Stimulated activated CD4-positive, alpha-beta T cell treated with anti-CD3 and anti-CD28 coated beads, TNF-alpha, amount 100 ng/mL, for 24 hours (primary cell): ENCODE measurements at regions not wholly inside any gene's neighbourhood (a gene's known extent, or its start where the extent isn't known, plus 50 kb on each side); places are given as distances from the start of the nearest gene placed in this dataset.
"Not testable (repeated sequence)": the region's sequence is repeated elsewhere in the genome, so short reads cannot be mapped to it uniquely, and the experiment has no call there.

Source experiments
- DNase-seq, 3 experiments: peaks; one replicate each; pipeline ENCODE4 v3.0.0-alpha.2; 2020; ENCODE audit warnings: low read depth in 3 of 3

- DNase-seq: no peak
Observed at GRCh38 chr10:35854661-35855060, 212.6 kb upstream of the FZD8 start.

GRCh38 chr10:35852721-35853120 is 210.6 kb upstream of the FZD8 start:
- no peak for DNase-seq

GRCh38 chr10:35848412-35848811 is 206.3 kb upstream of the FZD8 start:
- DNase-seq: no peak

DNA sequence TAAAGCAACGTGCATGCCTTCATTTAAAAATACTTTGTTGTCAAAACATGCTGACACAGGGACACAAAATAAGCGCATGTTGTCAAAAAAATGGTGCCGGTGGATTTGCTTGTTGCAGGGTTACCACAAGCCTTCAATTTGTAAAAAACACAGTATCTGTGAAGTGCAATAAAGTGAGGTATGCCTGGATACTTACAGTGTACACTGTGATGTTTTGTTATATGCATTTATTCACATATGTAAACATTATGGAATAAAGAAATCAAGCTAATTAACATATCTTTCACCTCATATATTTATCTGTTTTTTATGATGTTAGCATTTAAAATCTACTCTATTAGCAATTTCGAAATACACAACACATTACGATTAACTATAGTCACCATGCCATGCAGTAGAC is 202.6 kb upstream of the FZD8 start:
- DNase-seq: no peak

DNA sequence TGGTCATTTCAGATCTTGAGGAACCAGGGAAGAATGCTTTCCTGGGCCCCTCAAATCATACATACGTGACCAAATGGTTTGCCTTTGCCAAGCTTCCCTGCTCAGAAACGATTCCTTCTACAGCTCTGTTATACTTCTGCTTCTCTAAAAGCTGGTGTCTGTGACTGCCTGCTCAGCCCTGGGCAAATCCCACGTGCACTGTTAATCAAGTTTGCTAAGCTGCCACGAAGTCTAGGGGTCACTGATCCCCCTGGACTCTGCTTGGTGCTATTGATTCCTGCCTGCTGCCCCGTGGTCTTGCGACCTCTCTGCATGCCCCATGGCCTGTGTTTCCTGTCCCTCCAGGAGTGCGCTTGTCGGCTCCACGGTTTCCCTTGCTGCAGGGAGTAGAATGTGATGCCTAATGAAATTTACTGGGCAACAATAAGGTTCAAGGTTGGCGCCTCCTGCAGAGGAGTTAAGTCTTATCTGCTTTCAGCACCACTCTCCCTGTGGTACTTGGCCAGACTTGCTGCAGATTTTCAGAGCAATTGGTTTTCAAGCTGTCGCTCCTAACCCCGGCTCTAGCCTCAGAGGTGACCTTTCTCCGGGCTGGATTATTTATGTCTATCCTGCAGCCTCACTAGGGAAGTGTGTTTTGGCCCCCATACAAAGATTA is 201.6 kb upstream of the FZD8 start:
- DNase-seq: no peak

GRCh38 chr10:35838054-35838453 is 196.0 kb upstream of the FZD8 start:
- DNase-seq: no peak

DNA sequence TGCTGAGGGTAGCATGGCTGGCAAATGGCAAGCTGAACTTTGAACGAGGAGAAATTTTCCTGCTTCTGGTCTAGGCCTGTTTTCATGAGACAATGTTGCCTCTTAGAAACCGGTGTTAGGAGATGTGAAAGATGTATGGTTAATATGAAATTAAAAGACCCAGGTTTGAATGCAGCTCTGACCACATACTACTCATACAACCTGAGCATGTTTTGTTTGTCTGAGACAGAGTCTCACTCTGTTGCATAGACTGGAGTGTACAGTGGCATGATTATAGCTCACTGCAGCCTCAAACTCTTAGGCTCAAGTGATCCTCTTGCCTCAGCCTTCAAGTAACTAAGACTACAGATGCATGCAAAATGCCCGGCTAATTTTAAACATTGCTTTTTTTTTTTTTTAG is 193.4 kb upstream of the FZD8 start:
- DNase-seq: no peak

- no peak for DNase-seq
Observed at GRCh38 chr10:35834877-35835494, 192.9 kb upstream of the FZD8 start.

DNA sequence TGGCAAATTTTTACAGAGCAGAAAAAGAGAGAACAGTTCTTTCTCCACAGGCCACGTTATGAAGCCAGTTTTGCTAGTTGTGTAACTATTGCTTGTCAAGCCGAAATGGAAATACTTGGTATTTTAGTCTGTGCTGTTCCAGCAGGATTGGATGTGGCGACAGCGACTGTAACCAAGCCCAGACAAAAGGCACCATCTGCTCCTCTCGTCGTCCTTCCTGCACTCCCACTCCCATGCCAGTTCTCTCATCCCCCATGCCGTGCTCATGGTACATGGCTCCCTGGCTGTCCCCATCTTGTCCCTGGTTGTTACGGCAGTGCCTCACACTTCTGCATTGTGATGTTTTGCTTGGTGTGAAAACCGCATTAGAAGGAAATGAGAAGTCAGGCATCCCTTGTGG is 185.7 kb upstream of the FZD8 start:
- no peak for DNase-seq

DNA sequence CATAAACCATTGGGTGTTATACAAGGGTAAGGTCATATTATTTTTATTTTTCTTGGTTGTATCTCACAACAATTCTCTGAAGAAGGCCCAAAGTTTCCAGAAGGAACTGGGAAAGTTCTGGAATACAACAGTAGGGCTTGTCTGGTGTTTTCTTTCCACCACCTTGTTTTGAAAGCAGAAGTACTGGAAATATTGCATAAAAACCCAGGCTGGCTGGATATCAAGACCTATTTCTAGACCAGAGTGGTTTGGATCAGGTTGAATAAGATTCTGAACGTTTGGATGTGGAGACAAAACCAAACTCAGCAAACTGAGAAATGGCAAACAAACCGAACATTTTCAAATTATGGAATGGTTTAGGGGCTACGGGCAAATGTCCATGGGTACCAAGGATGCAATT is 182.6 kb upstream of the FZD8 start:
- no peak for DNase-seq

- no peak for DNase-seq
Observed at GRCh38 chr10:35822316-35822715, 180.2 kb upstream of the FZD8 start.

GRCh38 chr10:35821339-35821911 is 179.3 kb upstream of the FZD8 start:
- DNase-seq: no peak

- no peak for DNase-seq
Observed at GRCh38 chr10:35819736-35820135, 177.6 kb upstream of the FZD8 start.

DNA sequence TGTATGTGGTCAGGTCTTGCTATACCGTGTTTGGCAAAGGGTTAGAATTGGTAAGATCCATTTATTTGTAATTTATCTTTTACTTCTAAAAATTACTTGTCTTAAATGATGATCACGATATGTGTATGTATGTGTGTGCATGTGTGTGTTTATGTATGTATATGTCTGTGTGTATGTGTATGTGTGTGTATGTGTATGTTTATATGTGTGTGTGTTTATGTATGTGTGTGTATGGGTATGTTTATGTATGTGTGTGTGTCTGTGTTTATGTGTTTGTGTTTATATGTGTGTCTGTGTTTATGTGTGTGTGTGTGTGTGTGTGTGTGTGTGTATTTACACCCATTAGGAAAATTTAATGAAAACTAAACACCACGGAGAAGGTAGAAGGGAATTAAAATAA is 176.9 kb upstream of the FZD8 start:
- DNase-seq: no peak

GRCh38 chr10:35817109-35817508 is 175.0 kb upstream of the FZD8 start:
- not testable (repeated sequence) for DNase-seq

- DNase-seq: no peak
Observed at GRCh38 chr10:35813219-35813618, 171.1 kb upstream of the FZD8 start.

- DNase-seq: no peak
Observed at GRCh38 chr10:35808344-35808743, 166.2 kb upstream of the FZD8 start.

GRCh38 chr10:35803046-35803445 is 160.9 kb upstream of the FZD8 start:
- no peak for DNase-seq

DNA sequence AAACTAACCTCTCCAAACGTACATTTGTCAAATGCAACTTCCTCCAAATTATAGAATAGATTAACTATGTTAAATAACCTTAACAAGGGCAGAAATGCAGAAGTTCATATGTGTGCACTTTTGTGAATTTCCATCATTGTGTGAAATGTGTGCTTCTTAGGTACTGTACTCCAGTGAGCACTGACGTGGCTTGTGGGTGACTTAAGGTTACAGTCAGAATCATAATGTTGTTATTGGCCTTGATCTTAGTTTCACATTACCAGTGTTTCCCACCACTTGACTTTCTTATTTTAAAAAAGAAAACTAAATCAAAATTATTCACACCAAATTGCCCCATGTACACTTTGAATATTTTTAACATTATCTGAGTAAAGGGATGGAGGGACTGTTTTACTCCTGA is 155.1 kb upstream of the FZD8 start:
- DNase-seq: no peak

- DNase-seq: no peak
Observed at GRCh38 chr10:35795131-35795824, 153.2 kb upstream of the FZD8 start.

DNA sequence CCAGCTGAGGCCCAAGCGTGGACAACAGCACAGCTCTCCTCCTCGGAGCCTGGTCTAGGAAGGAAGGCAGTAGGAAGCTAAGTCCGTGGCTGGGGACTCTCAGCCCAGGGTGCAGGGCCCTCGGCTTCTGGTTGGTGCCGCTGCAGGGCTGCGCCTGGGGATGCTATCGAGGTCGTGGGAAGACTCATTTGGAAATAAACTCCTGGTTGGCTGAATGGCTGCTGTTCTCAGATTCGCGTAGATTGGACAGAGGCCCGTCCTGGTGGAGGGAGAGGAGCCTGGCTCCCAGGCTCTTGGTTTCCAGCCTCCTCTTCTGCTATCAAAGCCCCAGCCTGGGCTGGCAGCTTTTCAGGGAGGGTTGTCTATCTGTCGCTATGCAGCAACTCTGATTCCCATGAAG is 152.6 kb upstream of the FZD8 start:
- DNase-seq: no peak

- no peak for DNase-seq
Observed at GRCh38 chr10:35792291-35792690, 150.2 kb upstream of the FZD8 start.

GRCh38 chr10:35789996-35790395 is 147.9 kb upstream of the FZD8 start:
- DNase-seq: no peak
